ENCODE measurements at regions not wholly inside any gene's neighbourhood (a gene's known extent, or its start where the extent isn't known, plus 50 kb on each side); places are given as distances from the start of the nearest gene placed in this dataset.

GRCh38 chr4:130534651-130535050 is 1438.7 kb downstream of the C4orf33 start:
- ChIA-PET CTCF (no interaction called here), POLR2A (no interaction called here)
- no peak overlapping the region for H3K4me3 ChIP-seq (ENCODE audit: low read depth, low read length)
- H3K27ac ChIP-seq (ENCODE audit: extremely low read depth, low read depth, low read length), result no peak overlapping the region
- H3K9me3 ChIP-seq (ENCODE audit: control insufficient read depth, insufficient read depth, low read depth, low read length), result no peaks in the 10 kb centered on the region
- H3K4me1 ChIP-seq (ENCODE audit: control insufficient read depth, insufficient read depth, low read length), result no peaks in the 10 kb centered on the region
- no peak for TF ChIP-seq ZNF341 (tag by site-specific recombination; IDR thresholded peaks at IDR 0.05; ENCODE audit: low read depth)
- TF ChIP-seq SETDB1 (IDR thresholded peaks at IDR 0.05; ENCODE audit: insufficient read length, low read length), result no peak
- TF ChIP-seq ZNF175 (tag by site-specific recombination; IDR thresholded peaks at IDR 0.05), result no peak
- TF ChIP-seq ZBTB1 (tag by site-specific recombination; IDR thresholded peaks at IDR 0.05), result no peak
- H3K36me3 ChIP-seq (ENCODE audit: control insufficient read depth in 2 of 2, insufficient read depth in 1 of 2, low read length in 2 of 2), result no peaks in the 10 kb centered on the region

- Histone ChIP-seq H3K4me1 (ENCODE audit: control insufficient read depth, insufficient read depth, low read length) (no peaks in the 10 kb centered on the region), H3K36me3 (ENCODE audit: control insufficient read depth in 2 of 2, insufficient read depth in 1 of 2, low read length in 2 of 2) (no peaks in the 10 kb centered on the region), H3K4me3 (ENCODE audit: low read depth, low read length) (no peak overlapping the region), H3K27ac (ENCODE audit: extremely low read depth, low read depth, low read length) (no peak overlapping the region), H3K9me3 (ENCODE audit: control insufficient read depth, insufficient read depth, low read depth, low read length) (no peaks in the 10 kb centered on the region)
- CTCF ChIA-PET, result no interaction called here
- no peak for TF ChIP-seq ZNF792 (tag by site-specific recombination; IDR thresholded peaks at IDR 0.05)
- TF ChIP-seq KLF7 (tag by site-specific recombination; IDR thresholded peaks at IDR 0.05; ENCODE audit: borderline replicate concordance), result no peak
- TF ChIP-seq GLI2 (tag by site-specific recombination; IDR thresholded peaks at IDR 0.05; ENCODE audit: borderline replicate concordance, low read depth), result no peak
- TF ChIP-seq ZBTB11 (tag by site-specific recombination; conservative IDR thresholded peaks at IDR 0.05; ENCODE audit: low read depth), result no peak
- TF ChIP-seq ZNF354C (tag by site-specific recombination; IDR thresholded peaks at IDR 0.05; ENCODE audit: borderline replicate concordance, low read depth), result no peak
- TF ChIP-seq MYNN (tag by site-specific recombination; IDR thresholded peaks at IDR 0.05; ENCODE audit: borderline replicate concordance), result no peak
- no peak for TF ChIP-seq SP3 (tag by site-specific recombination; IDR thresholded peaks at IDR 0.05)
- TF ChIP-seq ZNF596 (tag by site-specific recombination; IDR thresholded peaks at IDR 0.05), result no peak
- TF ChIP-seq ZSCAN23 (tag by site-specific recombination; IDR thresholded peaks at IDR 0.05), result no peak
- no peak for TF ChIP-seq ZNF221 (tag by site-specific recombination; IDR thresholded peaks at IDR 0.05; ENCODE audit: borderline replicate concordance)
- TF ChIP-seq PRDM6 (tag by site-specific recombination; IDR thresholded peaks at IDR 0.05), result no peak
- no peak for TF ChIP-seq ELK4 (IDR thresholded peaks at IDR 0.05; ENCODE audit: borderline replicate concordance, low read depth, low read length)
- TF ChIP-seq ZNF2 (tag by site-specific recombination; IDR thresholded peaks at IDR 0.05), result no peak
- TF ChIP-seq ZNF639 (tag by site-specific recombination; IDR thresholded peaks at IDR 0.05), result no peak
- TF ChIP-seq SETDB1 (IDR thresholded peaks at IDR 0.05; ENCODE audit: insufficient read length, low read length), result no peak
- TF ChIP-seq AEBP2 (tag by site-specific recombination; IDR thresholded peaks at IDR 0.05; ENCODE audit: borderline replicate concordance), result no peak
- POLR2A ChIA-PET, result no interaction called here
Observed at GRCh38 chr4:130542953-130543352, 1447.0 kb downstream of the C4orf33 start.

Data from HEK293 (cell line).